ENCODE measurements at regions not wholly inside any gene's neighbourhood (a gene's known extent, or its start where the extent isn't known, plus 50 kb on each side); places are given as distances from the start of the nearest gene placed in this dataset.
"Not testable (repeated sequence)": the region's sequence is repeated elsewhere in the genome, so short reads cannot be mapped to it uniquely, and the experiment has no call there.

DNA sequence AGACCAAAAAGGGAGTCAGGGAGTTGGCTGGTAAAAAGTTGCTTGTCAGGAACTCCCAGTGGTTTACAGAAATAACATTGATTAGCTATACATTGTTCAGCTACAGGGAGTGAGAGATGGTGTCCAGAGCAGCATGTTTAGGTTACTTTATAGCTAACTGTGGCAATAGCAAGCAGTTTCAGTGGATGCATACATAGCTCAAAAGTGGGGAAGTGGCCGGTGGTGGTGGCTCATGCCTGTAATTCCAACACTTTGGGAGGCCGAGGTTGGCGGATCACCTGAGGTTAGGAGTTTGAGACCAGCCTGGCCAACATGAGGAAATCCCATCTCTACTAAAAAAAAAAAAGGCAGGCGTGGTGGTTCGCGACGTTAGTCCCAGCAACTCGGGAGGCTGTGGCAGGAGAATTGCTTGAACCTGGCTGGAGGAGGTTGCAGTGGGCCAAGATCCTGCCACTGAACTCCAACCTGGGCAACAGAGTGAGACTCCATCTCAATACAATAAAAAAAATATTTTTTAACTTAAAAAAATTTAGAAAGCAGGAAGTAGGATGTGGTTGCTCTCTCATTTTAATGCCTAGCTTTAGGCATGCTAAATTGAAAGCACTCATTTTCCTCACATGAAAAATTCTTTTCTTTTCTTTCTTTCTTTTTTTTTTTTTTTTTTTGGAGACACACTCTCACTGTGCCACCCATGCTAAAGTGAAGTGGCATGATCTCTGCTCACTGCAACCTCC lies 109.7 kb downstream of the PPIAL4G start:
- H3K27ac Mint-ChIP-seq, result no peak overlapping the region
- no peaks in the 10 kb centered on the region for H3K4me1 Mint-ChIP-seq
- H3K4me3 Mint-ChIP-seq, result no peak overlapping the region
- H3K36me3 Mint-ChIP-seq (ENCODE audit: low read depth), result peaks cover 3% of the 10 kb centered on the region
- TF ChIP-seq, protein P1, sequence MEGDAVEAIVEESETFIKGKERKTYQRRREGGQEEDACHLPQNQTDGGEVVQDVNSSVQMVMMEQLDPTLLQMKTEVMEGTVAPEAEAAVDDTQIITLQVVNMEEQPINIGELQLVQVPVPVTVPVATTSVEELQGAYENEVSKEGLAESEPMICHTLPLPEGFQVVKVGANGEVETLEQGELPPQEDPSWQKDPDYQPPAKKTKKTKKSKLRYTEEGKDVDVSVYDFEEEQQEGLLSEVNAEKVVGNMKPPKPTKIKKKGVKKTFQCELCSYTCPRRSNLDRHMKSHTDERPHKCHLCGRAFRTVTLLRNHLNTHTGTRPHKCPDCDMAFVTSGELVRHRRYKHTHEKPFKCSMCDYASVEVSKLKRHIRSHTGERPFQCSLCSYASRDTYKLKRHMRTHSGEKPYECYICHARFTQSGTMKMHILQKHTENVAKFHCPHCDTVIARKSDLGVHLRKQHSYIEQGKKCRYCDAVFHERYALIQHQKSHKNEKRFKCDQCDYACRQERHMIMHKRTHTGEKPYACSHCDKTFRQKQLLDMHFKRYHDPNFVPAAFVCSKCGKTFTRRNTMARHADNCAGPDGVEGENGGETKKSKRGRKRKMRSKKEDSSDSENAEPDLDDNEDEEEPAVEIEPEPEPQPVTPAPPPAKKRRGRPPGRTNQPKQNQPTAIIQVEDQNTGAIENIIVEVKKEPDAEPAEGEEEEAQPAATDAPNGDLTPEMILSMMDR (IDR thresholded peaks at IDR 0.05; ENCODE audit: unreplicated experiment in 3 of 3), result no peak
- no peaks in the 10 kb centered on the region for H3K9me3 Mint-ChIP-seq
- H3K27me3 Mint-ChIP-seq (ENCODE audit: low read depth), result peaks cover 15% of the 10 kb centered on the region

DNA sequence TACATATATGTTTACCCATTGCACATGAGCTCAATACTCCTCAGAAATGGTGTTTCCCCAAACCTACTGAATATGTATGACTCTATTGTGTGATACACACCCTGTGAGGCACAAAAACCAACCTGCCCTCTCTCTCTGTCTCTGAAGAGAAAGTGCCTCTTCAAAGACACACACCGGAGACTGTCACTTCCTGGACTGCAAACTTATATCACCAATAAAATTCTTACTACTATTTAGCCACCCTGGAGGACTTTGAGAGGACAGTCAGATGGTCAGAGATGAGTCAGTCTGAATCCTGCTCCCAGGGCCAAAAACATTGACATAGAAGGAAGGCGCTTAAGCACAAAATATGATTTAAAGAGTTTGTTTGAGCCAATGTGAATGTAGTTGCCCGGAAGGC lies 110.4 kb downstream of the PPIAL4G start:
- Mint-ChIP-seq H3K9me3 (no peaks in the 10 kb centered on the region), H3K27me3 (ENCODE audit: low read depth) (peaks cover 12% of the 10 kb centered on the region), H3K4me3 (no peak overlapping the region), H3K4me1 (no peaks in the 10 kb centered on the region), H3K36me3 (ENCODE audit: low read depth) (no peaks in the 10 kb centered on the region), H3K27ac (no peak overlapping the region)
- TF ChIP-seq, protein P1 (IDR thresholded peaks at IDR 0.05; ENCODE audit: unreplicated experiment in 3 of 3), result no peak

DNA sequence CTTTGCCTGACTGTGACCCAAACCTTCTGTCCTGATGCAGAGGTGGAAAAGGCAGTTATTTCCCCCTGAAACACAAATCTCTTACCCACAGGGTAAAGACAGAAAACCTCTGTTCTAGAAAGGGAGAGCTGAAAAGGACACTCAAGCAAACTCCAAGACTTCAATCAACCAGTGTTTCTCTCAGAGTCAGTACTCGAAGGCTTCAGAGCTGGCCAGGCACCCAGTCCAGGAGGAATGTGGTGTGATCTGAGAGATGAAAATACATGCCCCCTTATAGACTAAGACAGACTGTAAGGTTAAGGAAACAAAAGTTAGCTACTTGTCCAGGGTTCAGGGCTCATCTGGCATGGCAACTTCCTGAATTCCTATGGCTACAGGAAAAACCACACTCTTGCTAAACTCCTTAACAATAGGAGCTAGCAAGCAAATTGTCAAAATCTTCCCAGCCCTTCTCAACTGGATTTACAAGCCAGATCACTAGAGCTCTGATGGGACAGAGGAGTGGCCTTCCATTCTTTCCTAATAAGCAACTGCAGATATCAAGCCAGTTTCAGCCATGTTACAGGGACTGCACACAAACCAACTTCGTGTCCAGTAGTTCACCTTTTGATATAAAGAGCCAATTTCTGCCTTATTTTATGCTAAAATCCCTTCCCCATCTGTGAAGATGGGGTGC lies 110.9 kb downstream of the PPIAL4G start:
- not testable (repeated sequence) for H3K36me3 Mint-ChIP-seq (ENCODE audit: low read depth); H3K4me3 Mint-ChIP-seq; H3K27ac Mint-ChIP-seq; H3K4me1 Mint-ChIP-seq; H3K9me3 Mint-ChIP-seq
- peaks cover 12% of the 10 kb centered on the region for H3K27me3 Mint-ChIP-seq (ENCODE audit: low read depth)

DNA sequence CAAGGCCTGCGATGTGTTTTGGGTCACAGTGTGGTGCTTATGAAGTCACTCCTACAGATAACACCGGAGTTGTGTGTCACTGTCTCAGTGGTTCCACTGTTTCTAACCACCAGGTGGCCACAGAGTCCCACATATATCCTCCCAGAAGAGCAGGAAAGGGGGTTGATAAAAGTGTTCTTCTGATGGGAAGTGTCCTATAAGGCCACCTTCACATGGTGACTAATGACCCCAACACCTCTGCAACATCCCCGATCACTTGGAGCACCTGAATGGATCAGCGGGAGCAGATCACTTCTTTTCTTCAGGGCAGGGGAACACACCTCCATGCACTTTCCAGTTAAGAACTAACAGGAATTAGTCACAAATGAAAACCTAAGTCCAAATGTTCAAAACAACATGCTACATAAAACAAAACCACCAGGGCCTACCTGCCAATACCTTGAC lies 111.5 kb downstream of the PPIAL4G start:
- H3K4me1 Mint-ChIP-seq; H3K36me3 Mint-ChIP-seq (ENCODE audit: low read depth); H3K4me3 Mint-ChIP-seq; H3K9me3 Mint-ChIP-seq: not testable (repeated sequence)
- Mint-ChIP-seq H3K27ac (peak overlapping the region in 1 of 3 experiments; percentile 7), H3K27me3 (ENCODE audit: low read depth) (peaks cover 12% of the 10 kb centered on the region)
- TF ChIP-seq, protein P1 (IDR thresholded peaks at IDR 0.05; ENCODE audit: unreplicated experiment in 3 of 3), result peak; percentile 77 to 82 (median 82)

DNA sequence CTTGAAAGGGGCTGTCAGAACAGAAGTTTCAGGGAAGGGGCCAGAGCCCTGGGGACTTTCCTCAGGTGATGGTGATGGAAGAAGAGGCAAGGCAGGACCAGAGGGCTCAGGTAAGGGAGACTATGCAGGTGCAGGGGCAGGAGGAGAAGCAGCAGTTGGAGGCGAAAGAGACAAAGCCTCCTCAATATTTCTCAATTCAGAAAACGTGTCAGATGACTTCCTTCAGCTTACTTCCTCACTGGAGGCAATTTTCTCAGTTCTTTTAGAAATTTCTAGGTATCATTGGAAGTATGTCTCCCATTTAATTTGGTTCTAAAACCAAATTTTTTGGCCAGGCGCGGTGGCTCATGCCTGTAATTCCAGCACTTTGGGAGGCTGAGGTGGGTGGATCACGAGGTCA lies 112.4 kb downstream of the PPIAL4G start:
- H3K27ac Mint-ChIP-seq; H3K36me3 Mint-ChIP-seq (ENCODE audit: low read depth); H3K9me3 Mint-ChIP-seq; H3K4me3 Mint-ChIP-seq; H3K4me1 Mint-ChIP-seq: not testable (repeated sequence)
- peaks cover 19% of the 10 kb centered on the region for H3K27me3 Mint-ChIP-seq (ENCODE audit: low read depth)

DNA sequence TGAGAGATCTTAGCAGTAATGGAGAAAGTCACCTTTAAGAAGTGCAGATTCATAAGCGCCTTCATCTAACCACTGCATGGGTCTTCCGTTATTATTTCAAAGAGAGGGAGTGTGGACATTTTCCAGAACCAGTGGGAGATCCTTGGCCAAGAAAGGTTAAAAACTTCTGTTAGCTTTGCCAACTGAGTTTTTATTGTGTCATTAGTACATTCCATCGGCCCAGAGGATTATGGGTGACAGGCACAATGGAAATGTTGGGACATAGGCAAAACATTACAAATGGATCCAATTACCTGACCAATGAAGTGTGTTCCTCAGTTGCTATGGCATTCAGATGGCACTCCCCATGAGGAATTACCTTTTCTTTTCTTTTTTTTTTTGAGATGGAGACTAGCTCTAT lies 115.5 kb downstream of the PPIAL4G start:
- Mint-ChIP-seq H3K4me3 (no peak overlapping the region), H3K4me1 (no peaks in the 10 kb centered on the region), H3K27me3 (ENCODE audit: low read depth) (peaks cover 47% of the 10 kb centered on the region), H3K27ac (no peak overlapping the region), H3K36me3 (ENCODE audit: low read depth) (no peaks in the 10 kb centered on the region), H3K9me3 (no peaks in the 10 kb centered on the region)
- TF ChIP-seq, protein P1 (IDR thresholded peaks at IDR 0.05; ENCODE audit: unreplicated experiment in 3 of 3), result no peak

DNA sequence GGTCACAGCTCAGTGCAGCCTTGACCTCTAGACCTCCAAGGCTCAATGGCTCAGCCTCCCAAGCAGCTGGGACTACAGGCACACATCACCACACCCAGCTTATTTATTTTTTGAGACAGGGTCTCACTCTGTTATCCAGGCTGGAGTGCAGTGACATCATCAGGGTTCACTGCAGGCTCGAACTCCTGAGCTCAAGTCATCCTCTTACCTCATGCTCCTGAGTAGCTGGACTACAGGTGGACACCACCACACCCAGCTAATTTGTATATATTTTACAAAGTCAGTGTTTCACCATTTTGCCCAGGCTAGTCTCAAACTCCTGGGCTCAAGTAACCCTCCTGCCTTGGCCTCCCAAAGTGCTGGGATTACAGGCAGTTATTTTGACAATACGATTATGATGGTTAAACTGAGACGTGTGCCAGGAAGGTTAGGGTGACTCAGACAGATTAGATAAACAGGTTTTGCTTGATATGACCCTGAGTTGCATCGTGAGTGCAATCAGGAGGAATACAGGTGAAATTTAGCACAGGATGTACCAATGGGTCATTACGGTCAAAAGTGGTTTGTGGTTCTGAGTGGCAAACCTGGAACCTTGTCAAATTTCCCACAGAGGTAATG lies 116.9 kb downstream of the PPIAL4G start:
- not testable (repeated sequence) for H3K4me3 Mint-ChIP-seq; H3K9me3 Mint-ChIP-seq; H3K36me3 Mint-ChIP-seq (ENCODE audit: low read depth); H3K27ac Mint-ChIP-seq
- Mint-ChIP-seq H3K27me3 (ENCODE audit: low read depth) (peaks cover 56% of the 10 kb centered on the region), H3K4me1 (peaks cover 11% of the 10 kb centered on the region)

DNA sequence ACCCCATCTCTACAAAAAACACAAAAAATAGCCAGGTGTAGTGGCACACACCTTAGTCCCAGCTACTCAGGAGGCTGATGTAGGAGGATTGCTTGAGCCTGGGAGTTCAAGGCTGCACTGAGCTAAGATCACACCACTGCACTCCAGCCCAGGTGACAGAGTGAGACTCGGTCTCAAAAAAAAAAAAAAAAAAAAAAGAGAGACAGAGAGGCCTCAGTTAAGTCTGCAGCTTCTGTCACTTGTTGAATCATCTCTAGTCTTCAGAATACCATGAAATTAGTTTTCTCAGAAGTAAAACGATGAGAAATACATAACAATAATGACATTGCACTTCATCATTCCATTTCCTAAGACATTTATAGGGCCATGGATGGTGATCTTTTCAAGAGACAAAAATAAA lies 118.0 kb downstream of the PPIAL4G start:
- not testable (repeated sequence) for H3K27ac Mint-ChIP-seq; H3K4me3 Mint-ChIP-seq; H3K9me3 Mint-ChIP-seq; H3K36me3 Mint-ChIP-seq (ENCODE audit: low read depth)
- Mint-ChIP-seq H3K4me1 (peaks cover 12% of the 10 kb centered on the region), H3K27me3 (ENCODE audit: low read depth) (peaks cover 62% of the 10 kb centered on the region)

DNA sequence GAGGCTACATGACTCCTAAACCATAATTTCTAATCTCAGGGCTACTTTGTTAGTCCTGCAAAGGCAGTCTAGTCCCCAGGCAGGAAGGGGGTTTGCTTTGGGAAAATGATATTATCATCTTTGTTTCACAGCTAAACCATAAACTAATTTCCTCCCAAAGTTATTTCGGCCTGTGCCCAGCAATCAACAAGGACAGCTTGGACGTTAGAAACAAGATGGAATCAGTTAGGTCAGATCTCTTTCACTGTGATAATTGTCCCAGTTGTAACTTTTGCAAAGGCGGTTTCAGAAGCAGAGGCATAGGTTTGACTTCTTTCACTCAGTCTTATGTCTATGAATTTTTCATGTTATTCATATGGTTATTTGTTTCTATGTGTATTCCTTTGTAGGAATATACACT lies 119.1 kb downstream of the PPIAL4G start:
- peaks cover 63% of the 10 kb centered on the region for H3K27me3 Mint-ChIP-seq (ENCODE audit: low read depth)
- H3K9me3 Mint-ChIP-seq; H3K36me3 Mint-ChIP-seq (ENCODE audit: low read depth): not testable (repeated sequence)

More for the DNA sequence above, 119.1 kb downstream of the PPIAL4G start:
- Mint-ChIP-seq H3K4me3 (peak overlapping the region in 2 of 3 experiments; percentile 7 to 26), H3K4me1 (peaks cover 12% of the 10 kb centered on the region)
- not testable (repeated sequence) for H3K27ac Mint-ChIP-seq

All from nephron (organoid).